HG02588 (cell line): ENCODE measurements at regions not wholly inside any gene's neighbourhood (a gene's known extent, or its start where the extent isn't known, plus 50 kb on each side); places are given as distances from the start of the nearest gene placed in this dataset.
A peak's percentile ranks its signal among the peaks of the same experiment; 100 is the strongest.

Experiments used
- ATAC-seq: cut with Tn5 transposase; IDR thresholded peaks from one replicate; pipeline ENCODE4 v1.9.1; 2021; ENCODE audit warnings: mild to moderate bottlenecking, moderate library complexity; ENCODE audit not compliant: unreplicated experiment

DNA sequence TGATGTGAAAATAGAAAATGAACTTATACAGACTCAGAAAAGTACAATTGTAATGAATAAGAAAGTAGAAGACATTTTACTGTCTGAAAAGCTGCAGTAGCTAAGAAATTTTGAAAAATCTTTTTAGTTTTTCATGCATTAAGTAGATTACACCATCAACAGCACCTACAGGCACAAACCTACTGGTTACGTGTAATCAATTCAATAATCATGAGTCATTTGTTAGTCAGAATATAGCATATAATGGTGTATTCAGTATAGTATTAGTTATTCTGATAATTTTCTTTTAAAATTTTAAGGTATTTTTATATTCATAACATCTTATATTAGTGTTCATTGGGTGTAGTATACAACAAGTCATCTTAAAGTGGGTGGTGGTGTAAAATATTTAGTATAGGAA lies 550.5 kb upstream of the GBE1 start:
- no peak for ATAC-seq

DNA sequence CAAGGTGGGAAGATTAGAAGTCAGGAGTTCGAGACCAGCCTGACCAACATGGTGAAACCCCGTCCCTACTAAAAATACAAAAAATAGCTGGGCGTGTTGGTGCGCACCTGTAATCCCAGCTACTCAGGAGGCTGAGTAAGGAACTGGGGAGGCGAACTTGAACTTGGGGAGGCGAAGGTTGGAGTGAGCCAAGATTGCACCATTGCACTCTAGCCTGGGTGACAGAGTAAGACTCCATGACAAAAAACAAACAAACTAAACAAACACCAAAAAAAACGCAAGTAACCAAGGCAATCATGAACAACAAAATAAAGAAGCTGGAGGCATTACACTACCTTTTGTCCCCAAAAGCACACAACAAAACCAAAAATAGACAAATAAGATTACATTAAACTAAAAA lies 547.3 kb upstream of the GBE1 start:
- ATAC-seq, result no peak

- ATAC-seq, result no peak
These were observed 544.7 kb upstream of the GBE1 start for GRCh38 chr3:82306189-82306588.

DNA sequence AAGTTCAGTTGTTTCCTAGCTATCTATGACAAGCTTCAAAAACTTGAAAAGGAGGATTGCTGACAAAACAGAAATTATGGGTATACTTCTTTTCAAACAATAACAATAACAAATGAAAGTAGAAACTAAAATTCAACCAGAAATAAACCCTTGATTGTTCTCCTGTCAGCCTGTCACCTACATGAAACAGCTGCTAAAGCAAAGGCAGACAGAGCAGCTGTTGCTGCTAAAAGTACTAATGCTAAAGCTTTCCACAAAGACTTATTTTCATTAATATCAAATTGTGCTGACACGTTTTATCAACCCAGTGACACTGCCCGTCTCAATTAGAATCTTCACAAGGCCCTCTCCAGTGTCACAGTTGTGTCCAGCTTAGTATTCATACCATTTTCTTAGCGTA lies 533.2 kb upstream of the GBE1 start:
- no peak for ATAC-seq

- peak; percentile 80 for ATAC-seq
These were observed 532.4 kb upstream of the GBE1 start for GRCh38 chr3:82293867-82294266.

GRCh38 chr3:82293435-82293834 lies 532.0 kb upstream of the GBE1 start:
- ATAC-seq, result no peak

GRCh38 chr3:82287562-82287961 lies 526.1 kb upstream of the GBE1 start:
- no peak for ATAC-seq

GRCh38 chr3:82281205-82281604 lies 519.8 kb upstream of the GBE1 start:
- no peak for ATAC-seq

- no peak for ATAC-seq
These were observed 515.5 kb upstream of the GBE1 start for GRCh38 chr3:82276992-82277391.

GRCh38 chr3:82274897-82275296 lies 513.5 kb upstream of the GBE1 start:
- ATAC-seq, result no peak

GRCh38 chr3:82265747-82266146 lies 504.3 kb upstream of the GBE1 start:
- ATAC-seq, result no peak

DNA sequence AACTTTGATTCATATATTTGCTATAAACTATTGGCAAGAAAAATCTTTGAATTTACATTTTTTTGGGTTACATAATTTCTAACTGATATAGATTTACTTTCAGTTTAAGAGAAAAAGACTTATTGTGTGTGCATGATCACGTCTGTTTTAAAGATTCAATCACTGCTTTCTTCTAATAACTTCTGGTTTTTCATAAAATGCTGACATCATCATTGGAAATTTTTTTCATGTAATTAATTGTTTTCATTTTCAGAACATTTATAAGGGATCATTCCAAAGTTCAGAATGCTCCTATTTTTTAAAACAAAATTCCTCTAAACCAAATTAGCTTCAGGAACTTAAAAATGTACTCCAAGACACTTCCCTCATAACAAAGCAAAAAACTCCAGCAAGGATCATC lies 500.7 kb upstream of the GBE1 start:
- ATAC-seq, result no peak

GRCh38 chr3:82261637-82262036 lies 500.2 kb upstream of the GBE1 start:
- ATAC-seq, result no peak

- no peak for ATAC-seq
These were observed 499.6 kb upstream of the GBE1 start for GRCh38 chr3:82261013-82261412.

GRCh38 chr3:82259994-82260393 lies 498.5 kb upstream of the GBE1 start:
- ATAC-seq, result no peak

- ATAC-seq, result no peak
These were observed 478.9 kb upstream of the GBE1 start for GRCh38 chr3:82240322-82240721.

- no peak for ATAC-seq
These were observed 474.8 kb upstream of the GBE1 start for GRCh38 chr3:82236257-82236656.

DNA sequence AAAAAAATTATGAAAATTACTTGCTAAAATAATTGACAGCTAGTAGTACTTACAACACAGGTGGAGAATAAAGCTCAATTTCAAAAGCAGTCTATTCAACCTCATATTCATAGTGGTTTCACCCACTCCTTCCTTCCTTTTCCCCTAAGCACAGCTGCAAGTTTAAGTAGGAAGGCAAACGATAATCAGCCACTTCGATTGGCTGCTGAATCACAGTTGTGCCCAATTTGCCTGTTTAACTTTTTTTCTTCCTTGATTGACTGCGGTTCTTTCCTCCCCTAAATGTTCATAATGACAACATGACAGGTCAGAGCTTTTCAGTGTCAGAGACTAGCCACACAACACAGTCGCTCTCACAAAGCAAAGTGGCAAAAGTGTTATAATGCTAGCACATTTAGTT lies 468.0 kb upstream of the GBE1 start:
- ATAC-seq, result peak; percentile 95

GRCh38 chr3:82224661-82225060 lies 463.2 kb upstream of the GBE1 start:
- no peak for ATAC-seq

- ATAC-seq, result no peak
These were observed 461.0 kb upstream of the GBE1 start for GRCh38 chr3:82222401-82222800.

DNA sequence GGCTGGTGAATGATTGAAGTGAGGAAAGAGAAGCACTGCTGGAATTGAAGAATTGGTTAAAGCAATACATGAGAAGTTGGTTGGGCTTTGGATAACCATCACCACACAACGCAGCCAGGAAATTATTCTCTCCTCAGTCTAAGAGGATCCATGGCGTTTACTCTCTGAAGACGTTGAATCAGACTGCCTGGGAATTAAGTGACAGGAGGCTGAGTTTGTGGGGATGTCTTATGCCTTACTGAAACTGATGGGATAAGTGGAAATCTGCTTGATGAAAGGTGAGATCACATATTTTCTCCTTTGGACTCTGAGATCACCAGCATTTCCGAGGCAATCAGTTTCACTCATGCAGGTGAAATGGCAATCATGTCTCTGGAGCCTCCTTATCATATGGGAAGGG lies 456.1 kb upstream of the GBE1 start:
- no peak for ATAC-seq

DNA sequence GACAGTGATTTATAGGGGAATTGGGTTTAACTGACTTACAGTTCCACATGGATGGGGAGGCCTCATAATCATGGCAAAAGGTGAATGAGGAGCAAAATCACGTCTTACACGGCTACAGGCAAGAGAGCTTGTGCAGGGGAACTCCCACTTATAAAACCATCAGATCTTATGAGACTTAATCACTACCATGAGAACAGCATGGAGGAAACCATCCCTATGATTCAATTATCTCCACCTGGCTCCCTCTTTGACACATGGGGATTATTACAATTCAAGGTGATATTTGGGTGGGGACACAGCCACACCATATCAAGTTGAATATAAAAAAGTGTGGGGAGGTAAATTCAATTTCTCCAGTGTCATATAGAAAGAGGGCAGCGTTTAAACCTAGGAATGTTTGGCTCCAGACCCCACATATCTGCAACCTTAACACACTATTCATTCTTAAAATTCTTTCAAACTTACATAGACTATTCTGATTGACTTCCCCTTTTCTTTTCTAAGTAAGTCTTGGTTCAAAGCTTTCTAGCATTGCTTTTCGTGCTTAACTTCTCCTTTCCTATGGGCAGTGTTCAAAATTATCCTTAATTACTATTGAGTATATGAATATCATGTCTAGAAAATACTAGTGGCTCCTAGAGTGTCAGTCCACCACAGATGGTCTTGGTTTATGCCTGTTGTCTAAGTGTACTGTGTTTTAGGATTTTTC lies 446.7 kb upstream of the GBE1 start:
- ATAC-seq, result no peak

GRCh38 chr3:82202269-82202668 lies 440.8 kb upstream of the GBE1 start:
- no peak for ATAC-seq
